Mesenchymal stem cell (in vitro differentiated cells and primary cell): ENCODE measurements at regions not wholly inside any gene's neighbourhood (a gene's known extent, or its start where the extent isn't known, plus 50 kb on each side); places are given as distances from the start of the nearest gene placed in this dataset.
A peak's percentile ranks its signal among the peaks of the same experiment; 100 is the strongest.

Experiments used
- DNase-seq: peaks from one replicate; pipeline ENCODE4 v3.0.0-alpha.2; 2013
- H2AFZ ChIP-seq: one replicate; pipeline ENCODE4 v1.6.1; 2013; ENCODE audit warnings: low read depth, mild to moderate bottlenecking, control low read depth, inconsistent platforms, low read length, moderate library complexity
- H2AK5ac ChIP-seq: 2 replicates; pipeline ENCODE4 v1.6.1; 2013; ENCODE audit warnings: low read length, moderate library complexity, mild to moderate bottlenecking, inconsistent platforms; ENCODE audit not compliant: severe bottlenecking
- H2BK120ac ChIP-seq: one replicate; pipeline ENCODE4 v1.6.1; 2013; ENCODE audit warnings: low read depth, mild to moderate bottlenecking, inconsistent platforms, low read length, moderate library complexity
- H2BK12ac ChIP-seq, 2 experiments: one replicate each; pipeline ENCODE4 v1.6.1; 2013; ENCODE audit warnings: inconsistent platforms in 2 of 2, low read length in 2 of 2, mild to moderate bottlenecking in 2 of 2, moderate library complexity in 2 of 2, control low read depth in 1 of 2
- H2BK15ac ChIP-seq: one replicate; pipeline ENCODE4 v1.6.1; 2013; ENCODE audit warnings: mild to moderate bottlenecking, low read depth, inconsistent platforms; ENCODE audit not compliant: poor library complexity, severe bottlenecking
- H2BK5ac ChIP-seq: 2 replicates; pipeline ENCODE4 v1.6.1; 2013; ENCODE audit warnings: low read depth, mild to moderate bottlenecking, low read length, control low read depth, inconsistent platforms; ENCODE audit not compliant: poor library complexity, severe bottlenecking
- H3K14ac ChIP-seq, 2 experiments: one replicate each; pipeline ENCODE4 v1.6.1; 2013; ENCODE audit warnings: inconsistent platforms in 2 of 2, low read length in 2 of 2, control low read depth in 1 of 2, mild to moderate bottlenecking in 1 of 2, moderate library complexity in 1 of 2
- H3K18ac ChIP-seq, 2 experiments: one replicate each; pipeline ENCODE4 v1.6.1; 2013; ENCODE audit warnings: inconsistent platforms in 2 of 2, low read length in 2 of 2, control low read depth in 1 of 2, low read depth in 1 of 2, mild to moderate bottlenecking in 1 of 2
- H3K23ac ChIP-seq, 2 experiments: one replicate each; pipeline ENCODE4 v1.6.1; 2013; ENCODE audit warnings: inconsistent platforms in 2 of 2, low read length in 2 of 2, mild to moderate bottlenecking in 2 of 2, moderate library complexity in 2 of 2, control low read depth in 1 of 2
- H3K27ac ChIP-seq: 2 replicates; pipeline ENCODE4 v1.5.1; 2013; ENCODE audit warnings: mild to moderate bottlenecking, moderate library complexity, low read length, control low read depth, inconsistent platforms; ENCODE audit not compliant: poor library complexity, severe bottlenecking
- H3K27me3 ChIP-seq, 2 experiments: 2 replicates each; pipeline versions ENCODE4 v1.6.1 to v1.7.0; 2013; ENCODE audit warnings: low read length in 2 of 2, mild to moderate bottlenecking in 2 of 2, moderate library complexity in 2 of 2, control low read depth in 1 of 2, inconsistent platforms in 1 of 2; ENCODE audit not compliant: control insufficient read depth in 1 of 2, insufficient read depth in 1 of 2
- H3K36me3 ChIP-seq, 2 experiments: 2 replicates each; pipeline versions ENCODE4 v1.6.1 to v1.7.0; 2013; ENCODE audit warnings: low read length in 2 of 2, control low read depth in 1 of 2, inconsistent platforms in 1 of 2, low read depth in 1 of 2, mild to moderate bottlenecking in 1 of 2; ENCODE audit not compliant: insufficient read depth in 2 of 2, control insufficient read depth in 1 of 2
- H3K4ac ChIP-seq, 2 experiments: one replicate each; pipeline ENCODE4 v1.6.1; 2013; ENCODE audit warnings: inconsistent platforms in 2 of 2, low read length in 2 of 2, mild to moderate bottlenecking in 2 of 2, moderate library complexity in 2 of 2, control low read depth in 1 of 2, low read depth in 1 of 2
- H3K4me1 ChIP-seq: 2 replicates; pipeline ENCODE4 v1.6.1; 2013; ENCODE audit warnings: low read depth, low read length, control low read depth; ENCODE audit not compliant: control insufficient read depth, insufficient read depth
- H3K4me2 ChIP-seq: 2 replicates; pipeline ENCODE4 v1.6.1; 2013; ENCODE audit warnings: low read length, mild to moderate bottlenecking, inconsistent platforms; ENCODE audit not compliant: poor library complexity, severe bottlenecking
- H3K4me3 ChIP-seq, 2 experiments: 2 replicates each; pipeline versions ENCODE4 v1.5.1 to v1.7.0; 2013; ENCODE audit warnings: low read length in 2 of 2, mild to moderate bottlenecking in 2 of 2, control low read depth in 1 of 2, low read depth in 1 of 2; ENCODE audit not compliant: insufficient read depth in 1 of 2
- H3K79me1 ChIP-seq: replicated peaks from 2 replicates; pipeline ENCODE4 v1.6.1; 2013; ENCODE audit warnings: mild to moderate bottlenecking, control low read depth, low read length, inconsistent platforms; ENCODE audit not compliant: poor library complexity, severe bottlenecking
- H3K9ac ChIP-seq: 2 replicates; pipeline ENCODE4 v1.7.0; 2013; ENCODE audit warnings: mild to moderate bottlenecking, low read length, moderate library complexity
- H3K9me3 ChIP-seq: 2 replicates; pipeline ENCODE4 v1.7.0; 2013; ENCODE audit warnings: mild to moderate bottlenecking, low read length; ENCODE audit not compliant: control insufficient read depth
- H4K8ac ChIP-seq: one replicate; pipeline ENCODE4 v1.6.1; 2013; ENCODE audit warnings: inconsistent platforms, mild to moderate bottlenecking, low read length, moderate library complexity
- H4K91ac ChIP-seq: one replicate; pipeline ENCODE4 v1.6.1; 2013; ENCODE audit warnings: mild to moderate bottlenecking, low read length, inconsistent platforms
- WGBS: methylation state at CpG from one replicate; pipeline ENCODE4 v1.1.7; 2013; ENCODE audit warnings: mixed read lengths; 5-methylcytosine and 5-hydroxymethylcytosine counted together

- peaks cover 26% of the 10 kb centered on the region for H3K9me3 ChIP-seq
- no peak overlapping the region for H4K8ac ChIP-seq
- H2AK5ac ChIP-seq: no peak overlapping the region
- no peak overlapping the region for H3K4me3 ChIP-seq
- no peak overlapping the region for H4K91ac ChIP-seq
- no peak overlapping the region for H3K23ac ChIP-seq
- H3K14ac ChIP-seq: no peak overlapping the region
- H3K18ac ChIP-seq: no peak overlapping the region
- H2AFZ ChIP-seq: no peak overlapping the region
- no peak overlapping the region for H3K27ac ChIP-seq
- 38% methylated on average over 7 of the region's 7 CpGs for WGBS
- H3K79me1 ChIP-seq: no peaks in the 10 kb centered on the region
- no peak for DNase-seq
- no peaks in the 10 kb centered on the region for H3K27me3 ChIP-seq
- H3K9ac ChIP-seq: peak overlapping the region; percentile 7
- no peak overlapping the region for H3K4me2 ChIP-seq
- H2BK120ac ChIP-seq: no peak overlapping the region
- no peak overlapping the region for H3K4ac ChIP-seq
- H2BK15ac ChIP-seq: no peak overlapping the region
- H3K36me3 ChIP-seq: no peaks in the 10 kb centered on the region
- H3K4me1 ChIP-seq: peaks cover 2% of the 10 kb centered on the region
- H2BK5ac ChIP-seq: no peak overlapping the region
- H2BK12ac ChIP-seq: no peak overlapping the region
These were observed 228.2 kb downstream of the MYLK4 start for GRCh38 chr6:2522521-2522920.

- no peak overlapping the region for H2AFZ ChIP-seq
- WGBS: 70% methylated on average over 5 of the region's 7 CpGs
- DNase-seq: no peak
These were observed 232.8 kb downstream of the MYLK4 start for GRCh38 chr6:2517855-2518473.

GRCh38 chr6:2517401-2517800 lies 233.3 kb downstream of the MYLK4 start:
- no peak overlapping the region for H2BK15ac ChIP-seq
- H3K27ac ChIP-seq: no peak overlapping the region
- no peak overlapping the region for H2BK5ac ChIP-seq
- peaks cover 2% of the 10 kb centered on the region for H3K4me1 ChIP-seq
- H4K91ac ChIP-seq: no peak overlapping the region
- no peak overlapping the region for H2AK5ac ChIP-seq
- no peak overlapping the region for H4K8ac ChIP-seq
- H3K18ac ChIP-seq: no peak overlapping the region
- H3K27me3 ChIP-seq: no peaks in the 10 kb centered on the region
- H2BK120ac ChIP-seq: no peak overlapping the region
- H2AFZ ChIP-seq: no peak overlapping the region
- no peaks in the 10 kb centered on the region for H3K36me3 ChIP-seq
- no peak overlapping the region for H2BK12ac ChIP-seq
- H3K4me2 ChIP-seq: no peak overlapping the region
- no peak overlapping the region for H3K4ac ChIP-seq
- DNase-seq: no peak
- peaks cover 31% of the 10 kb centered on the region for H3K9me3 ChIP-seq
- WGBS: 69% methylated on average over 3 of the region's 3 CpGs
- H3K9ac ChIP-seq: no peak overlapping the region
- no peak overlapping the region for H3K4me3 ChIP-seq
- H3K14ac ChIP-seq: no peak overlapping the region
- no peak overlapping the region for H3K23ac ChIP-seq
- no peaks in the 10 kb centered on the region for H3K79me1 ChIP-seq

More at GRCh38 chr6:2517855-2518473, 232.8 kb downstream of the MYLK4 start:
- Histone ChIP-seq H2BK120ac (no peak overlapping the region), H3K4me1 (peaks cover 4% of the 10 kb centered on the region), H3K18ac (no peak overlapping the region), H3K27ac (no peak overlapping the region), H2BK5ac (no peak overlapping the region), H3K23ac (no peak overlapping the region), H2BK15ac (no peak overlapping the region), H3K4ac (no peak overlapping the region), H4K91ac (no peak overlapping the region), H4K8ac (no peak overlapping the region), H2BK12ac (no peak overlapping the region), H3K9ac (no peak overlapping the region), H3K27me3 (no peaks in the 10 kb centered on the region), H3K79me1 (no peaks in the 10 kb centered on the region), H3K4me2 (no peak overlapping the region), H3K14ac (no peak overlapping the region), H2AK5ac (no peak overlapping the region), H3K4me3 (no peak overlapping the region), H3K36me3 (no peaks in the 10 kb centered on the region), H3K9me3 (peaks cover 31% of the 10 kb centered on the region)

- H3K14ac ChIP-seq: no peak overlapping the region
- H3K4ac ChIP-seq: no peak overlapping the region
- no peak overlapping the region for H2BK120ac ChIP-seq
- H2AK5ac ChIP-seq: no peak overlapping the region
- no peak overlapping the region for H2AFZ ChIP-seq
- H3K18ac ChIP-seq: no peak overlapping the region
- H2BK12ac ChIP-seq: no peak overlapping the region
- no peak overlapping the region for H3K4me3 ChIP-seq
- H3K23ac ChIP-seq: no peak overlapping the region
- no peak overlapping the region for H3K4me2 ChIP-seq
- H3K9ac ChIP-seq: no peak overlapping the region
- no peak overlapping the region for H2BK5ac ChIP-seq
- no peak overlapping the region for H2BK15ac ChIP-seq
- 90% methylated on average over 5 of the region's 6 CpGs for WGBS
- peaks cover 31% of the 10 kb centered on the region for H3K9me3 ChIP-seq
- H3K36me3 ChIP-seq: no peaks in the 10 kb centered on the region
- H3K27ac ChIP-seq: no peak overlapping the region
- peaks cover 2% of the 10 kb centered on the region for H3K4me1 ChIP-seq
- H4K8ac ChIP-seq: no peak overlapping the region
- H3K27me3 ChIP-seq: no peaks in the 10 kb centered on the region
- no peak overlapping the region for H4K91ac ChIP-seq
- H3K79me1 ChIP-seq: no peaks in the 10 kb centered on the region
- DNase-seq: no peak
These were observed 234.7 kb downstream of the MYLK4 start for GRCh38 chr6:2516059-2516458.
